Endothelial cell of umbilical vein (primary cell): ENCODE measurements at regions not wholly inside any gene's neighbourhood (a gene's known extent, or its start where the extent isn't known, plus 50 kb on each side); places are given as distances from the start of the nearest gene placed in this dataset.

Source experiments
- BruUV-seq: library from RNA; stranded (reverse); fragments of 400-500 nt; replicated peaks from 2 replicates; lab custom pipeline; 2021; lab: Mats Ljungman, UMichigan
- CTCF ChIA-PET: fragments of 300-600, 350-600 bp; sonication (Branson Sonifier 250); formaldehyde crosslinking; loops from one replicate; lab custom pipeline; 2021; ENCODE audit warnings: antibody characterized with exemption, inconsistent platforms; lab: Charles Lee
- POLR2A ChIA-PET: fragments of 300-600, 350-600 bp; sonication (Branson Sonifier 250); formaldehyde crosslinking; loops from one replicate; lab custom pipeline; 2021; ENCODE audit warnings: antibody characterized with exemption, inconsistent platforms; lab: Charles Lee
- DNase-seq: peaks from one replicate; pipeline ENCODE4 v3.0.0-alpha.2; 2011; ENCODE audit warnings: low read depth, low spot score
- FAIRE-seq: peaks from 2 replicates; lab custom pipeline; 2011; peaks lifted over from hg19 to GRCh38; lab: Jason Lieb, UNC
- H2AFZ ChIP-seq: 2 replicates; pipeline ENCODE4 v1.6.0; 2012; ENCODE audit warnings: low read depth, low read length, control low read depth, inconsistent platforms
- H3K27ac ChIP-seq: 2 replicates; pipeline ENCODE4 v1.5.1; 2011; ENCODE audit warnings: low read depth, mild to moderate bottlenecking, control low read depth, low read length, moderate library complexity; ENCODE audit not compliant: insufficient read depth
- H3K27me3 ChIP-seq, 2 experiments: 2 replicates each; pipeline versions ENCODE4 v1.6.0 to v1.6.1; 2011; ENCODE audit warnings: low read length in 2 of 2, mixed read lengths in 1 of 2; ENCODE audit not compliant: control insufficient read depth in 2 of 2, insufficient read depth in 2 of 2
- H3K36me3 ChIP-seq, 2 experiments: 2 replicates in 1 of 2; 3 replicates in 1 of 2; pipeline ENCODE4 v1.5.1; 2011; ENCODE audit warnings: low read length in 2 of 2, mild to moderate bottlenecking in 1 of 2, moderate library complexity in 1 of 2; ENCODE audit not compliant: control insufficient read depth in 2 of 2, insufficient read depth in 2 of 2; ENCODE audit errors: extremely low read depth in 1 of 2
- H3K4me1 ChIP-seq: 3 replicates; pipeline ENCODE4 v1.5.1; 2011; ENCODE audit warnings: mild to moderate bottlenecking, low read length; ENCODE audit not compliant: control insufficient read depth, insufficient read depth; ENCODE audit errors: extremely low read depth
- H3K4me2 ChIP-seq: 2 replicates; pipeline ENCODE4 v1.6.1; 2011; ENCODE audit warnings: low read length, control low read depth, mixed read lengths; ENCODE audit not compliant: insufficient read depth
- H3K4me3 ChIP-seq, 3 experiments: fragments of 200-600 bp in 1 of 3; sonication (generic), shearing (Covaris generic) in 1 of 3; replicated peaks in 1 of 3; 2 replicates each; pipeline ENCODE4 v1.5.1; 2011 to 2016; ENCODE audit warnings: control low read depth in 3 of 3, low read length in 3 of 3, mild to moderate bottlenecking in 2 of 3, inconsistent platforms in 1 of 3, low read depth in 1 of 3, moderate library complexity in 1 of 3; ENCODE audit not compliant: insufficient read depth in 1 of 3
- H3K79me2 ChIP-seq: 2 replicates; pipeline ENCODE4 v1.6.0; 2012; ENCODE audit warnings: low read length, inconsistent platforms; ENCODE audit not compliant: control insufficient read depth, insufficient read depth
- H3K9ac ChIP-seq: replicated peaks from 2 replicates; pipeline ENCODE3; 2011; ENCODE audit warnings: low read length, control low read depth; ENCODE audit not compliant: insufficient read depth; ENCODE audit errors: extremely low read depth
- H3K9me1 ChIP-seq: replicated peaks from 3 replicates; pipeline ENCODE4 v1.6.0; 2011; ENCODE audit warnings: mild to moderate bottlenecking, low read length; ENCODE audit not compliant: control insufficient read depth, insufficient read depth; ENCODE audit errors: extremely low read depth
- H3K9me3 ChIP-seq: replicated peaks from 2 replicates; pipeline ENCODE4 v1.5.1; 2012; ENCODE audit warnings: low read length, inconsistent platforms; ENCODE audit not compliant: control insufficient read depth, insufficient read depth
- H4K20me1 ChIP-seq: replicated peaks from 2 replicates; pipeline ENCODE3; 2011; ENCODE audit warnings: mild to moderate bottlenecking, low read length; ENCODE audit not compliant: control insufficient read depth, insufficient read depth; ENCODE audit errors: extremely low read depth
- CTCF ChIP-seq, 2 donors: IDR thresholded peaks; 1 replicate in 1 of 2; 2 replicates in 1 of 2; pipeline ENCODE4 v1.5.1; 2011; ENCODE audit warnings: low read length in 2 of 2, mild to moderate bottlenecking in 2 of 2, moderate library complexity in 2 of 2, control low read depth in 1 of 2, inconsistent platforms in 1 of 2, low read depth in 1 of 2; ENCODE audit not compliant: insufficient read depth in 1 of 2; ENCODE audit errors: extremely low read depth in 1 of 2
- EZH2 ChIP-seq: IDR thresholded peaks from 2 replicates; pipeline ENCODE4 v1.6.1; 2012; ENCODE audit warnings: borderline replicate concordance, low read depth, mild to moderate bottlenecking, moderate library complexity, low read length, inconsistent platforms; ENCODE audit not compliant: severe bottlenecking
- FOS ChIP-seq: IDR thresholded peaks from 2 replicates; pipeline ENCODE4 v1.6.1; 2011; ENCODE audit warnings: mild to moderate bottlenecking, low read length, moderate library complexity, borderline replicate concordance; ENCODE audit not compliant: insufficient read depth
- GATA2 ChIP-seq: IDR thresholded peaks from 2 replicates; pipeline ENCODE4 v1.7.0; 2011; ENCODE audit warnings: low read depth, mild to moderate bottlenecking, moderate library complexity, mixed read lengths, low read length; ENCODE audit not compliant: insufficient read length, insufficient read depth
- JUN ChIP-seq: IDR thresholded peaks from 2 replicates; pipeline ENCODE4 v1.6.1; 2011; ENCODE audit warnings: borderline replicate concordance, low read depth; ENCODE audit not compliant: insufficient read length, insufficient read depth
- MAX ChIP-seq: IDR thresholded peaks from 2 replicates; pipeline ENCODE4 v1.6.1; 2011; ENCODE audit not compliant: insufficient read depth, insufficient read length
- MYC ChIP-seq: IDR thresholded peaks from one replicate; pipeline ENCODE4 v1.6.1; 2011; ENCODE audit warnings: mild to moderate bottlenecking, low read depth, low read length
- POLR2A ChIP-seq: IDR thresholded peaks from 2 replicates; pipeline ENCODE4 v1.6.1; 2012; ENCODE audit warnings: low read depth, mild to moderate bottlenecking, control low read depth, low read length
- POLR2AphosphoS5 ChIP-seq: IDR thresholded peaks from 2 replicates; pipeline ENCODE4 v1.6.1; 2012; ENCODE audit warnings: low read depth, mild to moderate bottlenecking, control low read depth, low read length, moderate library complexity; ENCODE audit not compliant: insufficient read depth
- dilution Hi-C: fragments of 300-500 bp; cut with MboI; formaldehyde crosslinking; loops from one replicate; pipeline ENCODE4 v1.15.0; 2019; ENCODE audit warnings: low sequenced_read_pairs; ENCODE audit not compliant: extremely low pct_ligation_motif_present
- intact Hi-C: fragments of 100-400 bp; cut with micrococcal nuclease; formaldehyde crosslinking; loops from one replicate; pipeline ENCODE4 v1.10.0; 2022

GRCh38 chr4:38280323-38280706 lies 320.1 kb downstream of the PTTG2 start:
- no peak for DNase-seq
- no peaks in the 10 kb centered on the region for H3K4me1 ChIP-seq
- H3K27me3 ChIP-seq = no peaks in the 10 kb centered on the region
- BruUV-seq = no TSS peak
- no peaks in the 10 kb centered on the region for H3K9me1 ChIP-seq
- FAIRE-seq = no peak
- TF ChIP-seq EZH2 = no peak
- no peak for TF ChIP-seq POLR2AphosphoS5
- no peak overlapping the region for H3K27ac ChIP-seq
- dilution Hi-C loops = no loop called here
- ChIA-PET POLR2A (no interaction called here), CTCF (interaction anchor here (0.6 kb wide), 1 partner anchor 10 kb away, joined by 3 read pairs; no protein-coding TSS in a partner anchor)
- no peaks in the 10 kb centered on the region for H3K79me2 ChIP-seq
- no peak overlapping the region for H2AFZ ChIP-seq
- H4K20me1 ChIP-seq = no peaks in the 10 kb centered on the region
- no peak overlapping the region for H3K9ac ChIP-seq
- no peak overlapping the region for H3K4me2 ChIP-seq
- H3K36me3 ChIP-seq = no peaks in the 10 kb centered on the region
- no peaks in the 10 kb centered on the region for H3K9me3 ChIP-seq
- H3K4me3 ChIP-seq = no peak overlapping the region
- intact Hi-C loops = no loop called here

- FAIRE-seq = no peak
- H2AFZ ChIP-seq = no peak overlapping the region
These were observed 321.3 kb downstream of the PTTG2 start for GRCh38 chr4:38281371-38282071.

More at GRCh38 chr4:38281371-38282071, 321.3 kb downstream of the PTTG2 start:
- Histone ChIP-seq H3K9me1 (no peaks in the 10 kb centered on the region), H3K36me3 (no peaks in the 10 kb centered on the region), H3K4me3 (no peak overlapping the region), H3K79me2 (no peaks in the 10 kb centered on the region), H3K27me3 (no peaks in the 10 kb centered on the region), H3K4me1 (no peaks in the 10 kb centered on the region), H3K9me3 (no peaks in the 10 kb centered on the region), H4K20me1 (no peaks in the 10 kb centered on the region), H3K27ac (no peak overlapping the region), H3K4me2 (no peak overlapping the region), H3K9ac (no peak overlapping the region)
- dilution Hi-C loops = no loop called here
- BruUV-seq = no TSS peak
- ChIA-PET CTCF (interaction anchor here (1.0 kb wide), 2 partner anchors 38 to 102 kb away, joined by 3 read pairs; no protein-coding TSS in a partner anchor), POLR2A (no interaction called here)
- intact Hi-C loops = no loop called here
- TF ChIP-seq POLR2A = no peak
- no peak for TF ChIP-seq JUN
- TF ChIP-seq CTCF (IDR thresholded peaks at IDR 0.05; ENCODE audit: extremely low read depth in 1 of 2, insufficient read depth in 1 of 2, low read depth in 1 of 2, low read length in 2 of 2) = no peak
- no peak for TF ChIP-seq MYC
- no peak for TF ChIP-seq EZH2
- no peak for TF ChIP-seq POLR2AphosphoS5
- no peak for TF ChIP-seq MAX
- no peak for TF ChIP-seq FOS
- TF ChIP-seq GATA2 = no peak
- no peak for DNase-seq
